NCI-H460 (cell line): ENCODE measurements at regions not wholly inside any gene's neighbourhood (a gene's known extent, or its start where the extent isn't known, plus 50 kb on each side); places are given as distances from the start of the nearest gene placed in this dataset.
"Not testable (repeated sequence)": the region's sequence is repeated elsewhere in the genome, so short reads cannot be mapped to it uniquely, and the experiment has no call there.

Source experiments
- DNase-seq: peaks from one replicate; pipeline ENCODE4 v3.0.0-alpha.2; 2016; ENCODE audit warnings: low read depth; ENCODE audit errors: extremely low read depth

DNA sequence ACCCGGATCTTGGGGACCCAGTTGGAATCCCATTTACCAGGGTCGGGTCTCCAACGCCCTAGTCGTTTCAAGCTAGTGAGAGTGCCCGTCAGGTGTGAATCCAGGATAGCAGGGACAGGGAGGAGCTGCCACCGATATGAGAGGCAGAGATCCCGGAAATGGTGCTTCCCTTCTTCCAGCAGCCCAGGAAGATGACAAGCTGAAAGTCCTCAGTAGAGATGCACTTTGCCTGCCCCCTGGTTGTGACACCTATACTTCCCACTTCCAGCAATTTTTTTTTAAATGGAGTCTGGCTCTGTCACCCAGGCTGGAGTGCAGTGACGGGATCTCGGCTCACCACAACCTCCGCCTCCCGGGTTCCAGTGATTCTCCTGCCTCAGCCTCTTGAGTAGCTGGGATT is 503.0 kb downstream of the NTRK3 start:
- peak; percentile 16 for DNase-seq

DNA sequence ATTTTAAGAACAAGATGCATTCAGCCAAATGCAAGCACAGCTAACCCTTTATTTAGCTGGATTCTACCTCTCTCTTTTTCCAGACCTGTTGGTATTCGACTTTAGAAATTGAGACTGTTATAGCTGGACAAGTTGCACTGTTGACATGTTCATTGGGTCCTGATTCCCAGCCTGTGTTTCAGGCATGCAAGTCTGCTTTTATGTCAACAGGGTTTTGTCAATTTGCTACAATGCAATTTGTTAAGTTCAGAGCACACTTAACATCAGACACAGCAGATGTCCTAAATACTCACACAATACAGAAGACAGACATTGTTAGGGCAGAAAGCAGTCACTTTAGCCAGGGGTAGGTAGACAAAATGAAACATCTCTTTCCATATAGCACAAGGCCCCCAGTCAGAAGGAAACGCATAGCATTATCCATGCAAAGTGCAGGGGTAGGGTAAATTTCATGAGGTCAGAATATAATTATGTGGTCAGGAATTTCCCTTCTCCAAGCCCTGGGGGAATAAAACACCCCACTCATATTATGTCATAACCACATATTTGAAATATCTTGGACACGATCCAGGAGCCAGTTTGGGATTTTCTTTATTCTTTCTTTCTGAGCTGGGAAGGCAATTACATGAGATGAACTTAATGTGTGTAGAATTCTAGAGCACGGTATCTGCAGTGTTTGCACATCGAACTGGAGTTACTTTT is 504.1 kb downstream of the NTRK3 start:
- peak; percentile 47 for DNase-seq

DNA sequence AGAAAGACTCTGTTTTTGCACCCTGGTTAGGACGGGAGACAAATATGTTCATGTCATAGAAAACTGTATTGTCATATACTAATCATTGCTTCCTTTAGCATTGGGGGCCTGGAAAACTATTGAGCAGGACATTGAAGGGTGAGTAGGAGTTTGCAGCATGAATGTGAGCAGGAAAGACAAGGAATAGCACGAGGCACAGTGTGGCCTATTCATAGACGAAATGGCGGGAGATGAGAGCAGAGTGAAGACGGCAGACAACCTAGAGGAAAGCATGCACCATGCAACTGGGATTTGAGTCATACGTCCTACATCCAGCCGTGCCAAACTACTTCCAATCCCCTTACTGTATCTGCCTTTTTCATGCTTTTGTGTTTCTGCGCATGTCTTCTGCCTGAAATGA is 508.1 kb downstream of the NTRK3 start:
- DNase-seq = no peak

DNA sequence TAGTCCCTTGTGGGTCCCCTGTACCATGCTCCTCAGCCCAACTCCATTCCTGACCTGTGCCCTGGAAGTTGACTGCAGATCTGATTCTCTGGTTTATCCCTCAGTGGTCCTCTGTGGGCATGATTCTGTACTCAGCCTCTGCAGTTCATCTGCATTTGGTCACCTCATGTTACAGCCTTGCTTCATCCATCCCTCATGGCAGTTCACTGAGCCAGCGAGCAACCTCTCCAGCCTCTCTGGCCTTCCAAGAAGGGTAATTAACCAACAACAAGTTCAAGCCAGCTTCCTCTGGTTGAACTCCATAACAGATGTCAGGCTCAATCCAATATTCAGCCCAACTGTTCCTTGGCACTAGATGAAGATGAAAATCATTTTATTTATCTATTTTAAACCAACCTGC is 509.5 kb downstream of the NTRK3 start:
- DNase-seq = no peak

DNA sequence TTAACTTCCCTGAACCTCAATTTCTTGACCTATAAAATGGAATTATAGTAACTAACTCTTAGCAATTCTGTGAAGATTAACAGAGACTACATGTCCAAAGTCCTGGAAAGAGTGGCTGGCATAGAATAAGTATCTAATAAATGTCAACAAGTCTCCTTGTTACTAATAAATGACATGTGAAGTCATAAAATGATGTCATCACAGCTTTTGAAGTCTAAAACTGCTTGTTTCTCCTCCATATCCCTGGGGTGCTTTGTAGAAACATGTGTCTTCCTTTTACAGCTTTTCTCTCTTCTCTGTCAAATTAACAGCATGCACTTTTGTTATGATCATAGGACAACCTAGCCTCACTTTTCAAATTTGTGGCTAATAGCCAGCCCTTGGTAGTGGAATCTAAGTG is 510.2 kb downstream of the NTRK3 start:
- no peak for DNase-seq

DNA sequence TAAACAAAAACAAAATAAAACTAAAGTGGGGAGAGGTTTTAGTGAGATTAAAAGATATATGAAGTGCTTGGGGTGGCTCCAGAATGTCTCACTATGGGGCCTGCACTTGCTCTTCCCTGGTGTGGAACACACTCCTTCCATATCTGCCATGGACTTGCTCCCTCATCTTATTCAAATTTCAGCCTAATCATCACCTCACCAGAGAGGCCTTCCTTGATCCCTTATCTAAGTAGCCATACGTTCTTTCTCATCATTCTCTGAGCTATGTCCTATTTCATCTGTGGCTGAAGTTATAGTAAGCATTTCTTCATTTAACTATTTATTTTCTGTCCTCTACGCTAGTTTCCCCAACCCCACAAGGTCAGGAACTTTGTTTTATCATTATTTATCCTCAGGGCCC is 511.7 kb downstream of the NTRK3 start:
- DNase-seq = no peak

DNA sequence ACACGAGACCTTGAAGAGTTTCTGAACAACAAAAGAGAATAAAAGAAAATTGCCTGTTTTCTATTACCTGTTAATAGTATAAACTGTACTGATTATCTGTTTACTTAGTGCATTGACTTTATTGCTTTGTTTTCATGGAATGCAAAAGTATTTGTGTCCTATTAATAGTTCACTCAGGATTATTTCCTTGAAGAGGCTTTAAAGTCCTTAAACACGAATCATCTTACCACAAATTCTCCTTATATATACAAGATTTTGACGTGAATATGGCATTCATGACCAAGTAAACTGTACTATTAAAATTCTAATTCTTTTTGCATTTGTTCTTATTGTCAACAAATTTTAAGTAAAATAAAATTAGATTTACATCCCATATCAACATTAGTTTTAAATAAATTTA is 513.0 kb downstream of the NTRK3 start:
- DNase-seq = no peak

DNA sequence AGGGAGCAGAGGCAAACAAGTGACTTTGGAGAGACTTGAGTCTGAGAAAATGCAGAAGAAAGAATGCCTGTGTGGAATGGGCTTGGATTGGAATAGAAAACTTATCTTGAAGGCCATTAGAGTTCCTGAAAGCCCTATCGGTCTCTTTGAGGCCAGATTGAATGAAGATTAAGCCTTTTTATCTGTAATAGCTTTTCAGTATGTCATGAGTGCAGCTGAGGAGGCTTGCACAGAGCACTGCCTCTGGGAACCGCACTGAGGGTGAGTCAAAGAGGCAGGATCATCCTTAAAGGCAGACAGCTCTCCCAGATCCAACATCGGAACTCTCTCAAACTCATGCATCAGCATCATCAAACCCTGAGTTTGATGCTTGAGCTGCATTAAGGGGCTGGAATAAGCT is 515.2 kb downstream of the NTRK3 start:
- DNase-seq = no peak

DNA sequence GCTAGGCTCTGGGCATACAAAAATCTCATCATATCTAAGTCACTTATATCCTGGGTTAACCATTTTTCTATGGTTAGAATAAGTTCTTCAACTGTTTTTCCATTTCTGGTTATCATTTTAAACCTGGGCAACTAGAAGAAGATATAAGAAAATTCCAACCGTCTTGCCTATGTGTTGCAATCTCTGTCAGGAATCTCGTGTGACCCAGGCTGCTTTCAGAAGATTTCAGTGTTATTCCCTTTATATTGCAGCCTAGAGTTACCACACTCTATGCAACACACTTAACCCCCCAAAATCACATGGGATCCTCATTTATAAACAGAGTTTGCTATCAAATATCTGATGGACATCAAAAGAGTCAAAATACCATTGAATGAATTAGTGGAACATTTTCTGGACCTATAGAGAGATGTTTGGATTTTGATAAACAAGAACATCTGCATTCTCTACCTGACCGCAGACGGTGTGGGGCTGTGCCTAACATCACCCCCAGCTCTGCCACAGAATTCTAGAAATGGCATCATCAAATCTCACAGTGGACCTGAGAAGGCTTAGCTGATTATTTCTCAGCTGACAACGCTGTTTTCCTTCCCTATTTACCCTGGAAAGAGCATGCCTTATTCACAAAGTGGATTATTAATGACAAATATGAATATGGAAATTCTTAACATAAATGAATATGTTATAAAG is 515.7 kb downstream of the NTRK3 start:
- DNase-seq = no peak

DNA sequence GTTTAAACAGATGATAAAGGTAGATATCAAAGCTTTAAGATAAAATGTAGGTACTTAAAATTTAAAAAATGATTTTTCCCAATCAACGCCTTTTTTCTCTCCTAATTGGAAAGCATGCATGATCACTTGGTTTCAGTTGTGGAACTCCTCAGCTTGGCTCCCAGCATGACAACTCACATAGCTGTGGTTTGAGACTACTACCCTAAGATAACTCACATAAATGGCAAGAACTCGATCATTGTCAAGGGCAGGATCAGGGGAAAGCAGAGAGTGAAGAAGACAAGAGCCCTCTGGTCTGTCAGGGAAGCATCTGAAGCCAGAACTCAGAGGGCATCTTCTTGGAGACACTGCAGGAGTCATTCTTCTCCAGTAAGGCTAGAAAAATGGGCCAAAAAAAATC is 516.7 kb downstream of the NTRK3 start:
- DNase-seq = no peak

DNA sequence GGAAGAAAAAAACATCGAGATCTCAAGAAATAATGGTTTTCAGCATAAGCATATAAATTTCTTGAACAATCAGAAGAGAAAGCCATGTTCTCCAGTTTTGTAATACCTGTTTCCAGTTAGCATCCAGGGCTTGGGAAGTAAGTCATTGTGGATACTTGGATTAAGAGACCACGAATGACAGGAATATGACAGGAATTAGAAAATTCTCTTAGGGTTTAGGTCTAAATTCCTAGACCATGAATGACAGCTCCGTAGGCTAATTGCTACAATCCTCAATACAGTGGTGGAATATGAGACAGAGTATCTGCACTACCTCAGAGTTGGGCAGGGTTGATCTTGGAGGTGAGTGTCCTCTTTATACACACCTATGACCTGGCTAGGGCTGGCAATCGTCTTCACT is 517.5 kb downstream of the NTRK3 start:
- no peak for DNase-seq

DNA sequence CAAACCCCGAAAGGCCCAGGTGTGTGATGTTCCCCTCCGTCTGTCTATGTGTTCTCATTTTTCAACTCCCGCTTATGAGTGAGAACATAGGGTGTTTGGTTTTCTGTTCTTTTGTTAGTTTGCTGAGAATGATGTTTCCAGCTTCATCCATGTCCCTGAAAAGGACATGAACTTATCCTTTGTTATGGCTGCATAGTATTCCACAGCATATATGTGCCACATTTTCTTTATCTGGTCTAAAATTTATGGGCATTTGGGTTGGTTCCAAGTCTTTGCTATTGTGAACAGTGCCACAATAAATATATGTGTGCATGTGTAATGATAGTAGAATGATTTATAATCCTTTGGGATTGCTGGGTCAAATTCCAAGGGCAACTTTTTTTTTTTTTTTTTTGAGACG is 519.1 kb downstream of the NTRK3 start:
- not testable (repeated sequence) for DNase-seq

DNA sequence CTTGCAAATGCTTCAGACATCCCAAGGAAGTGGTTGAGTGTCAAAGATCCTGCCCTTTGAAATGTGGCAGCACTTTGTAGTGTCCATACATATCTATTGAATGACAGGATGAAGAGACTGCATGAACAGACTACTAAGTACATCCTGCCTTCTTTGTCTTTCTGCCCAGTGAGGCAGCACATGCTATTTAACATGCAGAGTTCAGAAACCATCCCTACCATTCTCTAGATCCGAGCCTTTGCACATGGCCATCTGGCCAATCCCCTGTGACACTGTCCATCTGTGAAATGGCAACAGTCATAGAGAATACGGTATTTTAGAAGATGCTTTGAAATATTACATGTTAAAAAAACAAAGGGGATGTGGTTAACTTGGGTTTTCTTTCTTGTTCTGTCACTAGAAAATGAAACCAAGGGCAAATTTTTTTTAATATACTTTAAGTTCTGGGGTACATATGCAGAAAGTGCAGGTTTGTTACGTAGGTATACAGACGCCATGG is 519.6 kb downstream of the NTRK3 start:
- DNase-seq = no peak

DNA sequence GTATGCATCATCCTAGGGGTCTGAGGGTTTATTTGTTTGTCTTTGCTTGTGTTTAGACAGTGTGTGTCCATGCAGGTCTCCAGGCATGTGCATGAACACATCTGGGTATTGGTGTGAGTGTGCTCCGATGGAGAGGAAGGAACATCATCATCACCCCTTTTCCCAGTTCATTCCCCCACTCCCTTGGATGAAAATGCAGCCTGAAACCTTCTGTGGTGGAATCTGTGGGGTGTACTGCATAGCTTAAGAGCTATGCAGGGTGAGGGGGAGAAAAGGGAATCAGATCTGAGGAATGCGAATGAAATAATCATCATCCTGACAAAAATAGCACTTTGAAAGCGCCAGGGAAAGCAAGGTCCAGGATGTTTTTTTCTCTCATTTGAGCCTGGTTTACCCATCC is 520.1 kb downstream of the NTRK3 start:
- no peak for DNase-seq

DNA sequence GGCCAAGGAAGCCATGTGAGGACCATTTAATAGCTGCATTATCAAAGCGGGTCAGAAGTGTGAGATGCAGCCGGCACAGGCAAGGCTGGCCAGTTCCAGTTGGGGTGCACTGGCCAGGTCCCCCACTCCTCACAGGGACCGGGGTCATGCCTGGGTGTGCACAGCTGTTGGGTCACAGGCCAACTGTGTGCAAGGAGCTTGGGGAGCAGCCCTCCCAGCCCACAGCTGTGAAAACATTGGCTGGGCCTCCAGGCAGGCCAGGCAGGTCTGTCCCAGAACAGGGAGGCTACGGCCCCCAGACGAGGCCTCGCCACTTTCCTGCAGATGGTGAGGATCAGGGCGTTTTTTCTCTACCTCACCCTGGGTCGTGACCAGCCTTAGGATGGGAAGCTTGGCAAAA is 521.0 kb downstream of the NTRK3 start:
- no peak for DNase-seq

DNA sequence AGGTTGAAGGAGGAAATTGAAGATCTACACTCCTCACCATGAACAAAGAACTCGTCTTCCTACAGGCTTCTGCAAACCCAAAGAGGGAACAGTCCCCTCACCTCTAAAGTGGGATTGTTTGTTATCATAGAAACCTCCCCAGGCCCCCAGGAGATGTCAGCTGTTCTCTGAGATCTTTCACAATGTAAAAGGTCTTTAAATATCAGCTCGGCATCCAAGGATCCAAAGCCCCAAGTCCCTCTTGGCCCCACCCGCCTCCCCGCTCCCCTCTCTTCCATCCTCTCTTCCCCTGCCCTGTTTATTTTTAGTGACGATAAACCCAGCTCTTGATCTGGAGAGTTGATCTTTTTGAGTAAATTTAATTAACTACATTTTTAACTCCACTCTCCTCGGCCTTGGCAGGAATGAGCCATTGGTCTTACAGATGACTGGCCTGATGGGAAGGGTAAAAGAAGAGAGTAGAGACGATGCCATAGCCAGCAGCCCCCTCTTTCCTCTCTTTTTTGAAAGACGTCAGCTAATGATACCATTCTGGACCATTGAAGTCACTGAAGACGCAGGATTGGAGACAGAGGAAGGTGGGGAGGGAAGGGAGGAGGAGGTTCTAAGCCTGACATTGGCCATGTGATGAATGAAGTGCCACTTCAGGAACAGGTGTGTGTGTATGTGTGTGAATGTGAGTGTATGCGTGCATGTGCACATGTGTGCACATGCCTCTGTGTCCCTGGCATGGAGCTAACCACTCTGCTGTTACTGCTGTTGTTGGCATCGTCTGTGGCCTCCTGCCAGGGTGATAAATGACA is 521.8 kb downstream of the NTRK3 start:
- no peak for DNase-seq

DNA sequence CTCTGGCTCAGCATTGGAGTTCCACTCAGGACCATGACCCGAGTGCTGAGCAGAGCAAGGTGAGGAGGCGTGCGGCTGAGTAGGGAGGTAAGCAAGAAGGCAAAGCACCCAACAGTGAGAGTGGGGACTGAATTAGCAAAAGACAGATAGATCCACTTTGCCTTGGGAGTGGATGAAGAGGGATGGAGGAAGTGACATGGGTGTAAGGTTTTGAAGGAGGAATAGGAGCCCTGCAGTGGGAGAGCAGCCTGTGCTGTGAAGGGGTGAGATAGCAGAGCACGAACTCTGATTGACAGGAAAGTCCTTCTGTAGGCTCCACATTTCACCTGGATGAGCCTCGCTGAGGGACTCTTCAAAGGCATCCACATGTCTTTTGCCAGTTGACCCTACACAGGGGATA is 522.6 kb downstream of the NTRK3 start:
- DNase-seq = no peak

DNA sequence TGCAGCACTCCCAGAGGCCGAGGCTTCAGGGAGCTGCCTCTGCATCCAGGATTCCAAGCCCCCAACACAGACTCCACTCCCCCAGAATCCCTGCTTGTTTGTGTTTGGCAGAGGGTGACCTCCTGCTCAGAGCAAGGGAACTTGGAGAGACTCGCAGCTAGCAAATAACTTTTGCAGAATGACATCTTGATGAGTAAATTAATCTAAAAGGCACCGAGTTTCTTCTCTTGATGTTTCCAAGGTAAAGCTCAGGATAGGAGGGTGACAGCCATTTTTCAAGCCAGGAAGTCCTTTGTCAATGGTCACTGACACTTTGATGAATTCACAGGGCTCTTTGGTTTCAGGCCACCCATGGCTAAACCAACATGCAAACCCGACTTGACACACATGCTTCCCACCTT is 523.0 kb downstream of the NTRK3 start:
- no peak for DNase-seq

DNA sequence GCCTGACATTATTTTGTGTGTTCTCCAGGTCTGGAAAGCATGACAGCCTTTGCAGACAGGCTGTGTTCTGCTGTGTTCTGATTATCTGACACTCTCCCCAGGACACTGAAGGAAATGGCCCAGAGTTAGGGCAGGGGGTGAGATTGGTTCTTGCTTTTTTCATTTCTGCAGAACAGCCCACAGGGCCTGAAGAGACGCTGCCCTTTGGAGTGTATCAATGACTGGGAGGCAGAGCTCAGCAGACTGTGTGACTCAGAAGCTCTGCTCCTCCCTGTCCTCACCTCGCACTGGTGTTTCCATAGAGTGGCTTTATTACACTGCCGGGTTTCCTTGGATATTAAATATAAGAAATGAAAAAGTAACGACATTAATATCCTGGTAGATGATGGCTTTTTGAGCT is 523.6 kb downstream of the NTRK3 start:
- no peak for DNase-seq

DNA sequence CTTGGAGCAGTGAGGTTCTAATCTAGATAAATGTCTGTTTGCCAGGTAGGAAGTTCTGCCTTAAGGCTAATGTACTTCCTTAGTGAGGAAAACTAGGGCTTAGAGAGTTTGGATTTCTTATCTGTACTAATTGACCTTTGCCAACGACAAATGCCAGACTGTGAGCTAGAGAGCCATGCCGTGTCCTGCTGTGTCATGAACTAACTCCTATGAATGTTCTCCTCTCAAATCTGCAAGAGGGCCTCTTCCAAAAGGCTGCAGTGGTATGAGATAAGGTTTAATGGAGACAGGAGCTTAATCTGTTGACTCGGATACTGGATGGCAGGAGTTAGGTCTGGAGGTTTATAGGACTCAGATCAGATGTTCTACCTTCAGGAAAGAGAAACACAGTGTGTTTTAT is 524.9 kb downstream of the NTRK3 start:
- DNase-seq = no peak

DNA sequence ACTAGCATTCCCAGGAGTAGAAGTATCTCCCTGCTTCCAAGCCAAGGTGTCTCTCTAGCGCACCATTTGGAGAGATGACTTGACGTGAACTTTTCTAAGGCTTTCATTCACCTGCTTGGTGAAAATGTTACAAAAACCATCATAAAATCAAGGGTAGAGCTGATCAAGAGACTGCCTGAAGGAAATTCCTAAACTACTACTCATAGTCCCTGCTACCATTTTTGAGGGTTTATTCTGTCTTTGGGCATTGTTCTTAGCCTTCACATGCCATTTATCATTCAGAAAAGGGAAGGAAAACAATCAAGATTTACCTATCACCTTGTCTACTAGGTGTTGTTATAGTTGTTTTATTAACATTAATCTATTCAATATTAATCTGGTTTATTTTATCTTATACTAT is 525.8 kb downstream of the NTRK3 start:
- DNase-seq = no peak

DNA sequence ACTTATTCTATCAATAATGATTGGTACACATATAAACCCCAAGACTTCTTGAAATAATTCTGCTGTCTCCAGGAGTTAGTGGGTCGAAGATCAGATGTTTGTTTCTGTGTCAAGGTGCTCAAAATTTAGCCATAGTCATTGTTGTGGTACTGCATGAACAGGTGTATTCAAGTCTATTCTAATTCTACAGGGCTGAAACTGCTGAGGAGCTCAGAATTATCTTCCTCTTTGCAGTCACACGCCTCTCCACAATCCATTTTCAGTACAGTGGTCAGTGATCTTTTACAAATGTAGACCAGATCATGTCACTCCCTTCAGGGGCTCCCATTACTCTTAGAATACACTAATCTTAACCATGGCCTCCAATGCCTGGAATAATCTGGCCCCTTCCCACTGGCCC is 527.5 kb downstream of the NTRK3 start:
- no peak for DNase-seq
